HG03432 (cell line): ENCODE measurements at regions not wholly inside any gene's neighbourhood (a gene's known extent, or its start where the extent isn't known, plus 50 kb on each side); places are given as distances from the start of the nearest gene placed in this dataset.

Source experiments
- ATAC-seq: cut with Tn5 transposase; IDR thresholded peaks from one replicate; pipeline ENCODE4 v1.9.1; 2021; ENCODE audit warnings: mild to moderate bottlenecking, moderate library complexity; ENCODE audit not compliant: unreplicated experiment

- ATAC-seq: no peak
These were observed 337.7 kb downstream of the SIPA1L2 start for GRCh38 chr1:232292239-232292638.

- no peak for ATAC-seq
These were observed 338.3 kb downstream of the SIPA1L2 start for GRCh38 chr1:232291681-232292080.

- no peak for ATAC-seq
These were observed 338.7 kb downstream of the SIPA1L2 start for GRCh38 chr1:232291261-232291660.

- no peak for ATAC-seq
These were observed 339.4 kb downstream of the SIPA1L2 start for GRCh38 chr1:232290570-232290969.

- no peak for ATAC-seq
These were observed 342.0 kb downstream of the SIPA1L2 start for GRCh38 chr1:232287676-232288569.

GRCh38 chr1:232285138-232285537 lies 344.8 kb downstream of the SIPA1L2 start:
- ATAC-seq: no peak

GRCh38 chr1:232283864-232284263 lies 346.1 kb downstream of the SIPA1L2 start:
- ATAC-seq: no peak

GRCh38 chr1:232282498-232282897 lies 347.4 kb downstream of the SIPA1L2 start:
- no peak for ATAC-seq

- no peak for ATAC-seq
These were observed 349.0 kb downstream of the SIPA1L2 start for GRCh38 chr1:232280910-232281309.

- ATAC-seq: no peak
These were observed 350.0 kb downstream of the SIPA1L2 start for GRCh38 chr1:232279909-232280400.

- ATAC-seq: no peak
These were observed 351.0 kb downstream of the SIPA1L2 start for GRCh38 chr1:232278925-232279324.

GRCh38 chr1:232276651-232277050 lies 353.3 kb downstream of the SIPA1L2 start:
- no peak for ATAC-seq

- ATAC-seq: no peak
These were observed 354.8 kb downstream of the SIPA1L2 start for GRCh38 chr1:232274999-232275710.

- no peak for ATAC-seq
These were observed 355.6 kb downstream of the SIPA1L2 start for GRCh38 chr1:232274236-232274855.

- ATAC-seq: no peak
These were observed 356.9 kb downstream of the SIPA1L2 start for GRCh38 chr1:232273011-232273410.

GRCh38 chr1:232271991-232272589 lies 357.8 kb downstream of the SIPA1L2 start:
- no peak for ATAC-seq

- no peak for ATAC-seq
These were observed 358.6 kb downstream of the SIPA1L2 start for GRCh38 chr1:232271299-232271698.

GRCh38 chr1:232269988-232270387 lies 359.9 kb downstream of the SIPA1L2 start:
- ATAC-seq: no peak

- no peak for ATAC-seq
These were observed 361.9 kb downstream of the SIPA1L2 start for GRCh38 chr1:232267837-232268598.

- no peak for ATAC-seq
These were observed 362.7 kb downstream of the SIPA1L2 start for GRCh38 chr1:232267092-232267836.
